ENCODE measurements at regions not wholly inside any gene's neighbourhood (a gene's known extent, or its start where the extent isn't known, plus 50 kb on each side); places are given as distances from the start of the nearest gene placed in this dataset.

DNA sequence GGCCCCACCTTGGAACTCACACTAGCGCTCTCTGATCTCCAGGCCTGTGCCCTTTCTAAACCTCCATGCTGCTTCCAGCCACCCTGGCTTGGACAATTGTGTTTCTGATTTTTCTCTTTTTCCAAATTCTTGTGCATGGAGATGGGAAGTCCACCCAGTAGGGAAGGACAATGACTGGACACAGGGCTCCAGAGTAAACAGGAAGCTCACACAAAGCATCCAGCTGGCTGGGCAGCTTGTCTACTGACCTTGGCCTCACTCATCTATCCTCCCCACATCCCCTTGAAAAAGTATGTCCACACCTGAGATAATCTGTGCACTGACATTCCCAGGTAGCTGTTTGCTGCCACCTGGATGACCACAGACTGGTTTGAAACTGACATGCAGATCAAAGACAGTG lies 331.2 kb upstream of the MAF start:
- no peak for DNase-seq (ENCODE audit: low read depth in 3 of 3)

DNA sequence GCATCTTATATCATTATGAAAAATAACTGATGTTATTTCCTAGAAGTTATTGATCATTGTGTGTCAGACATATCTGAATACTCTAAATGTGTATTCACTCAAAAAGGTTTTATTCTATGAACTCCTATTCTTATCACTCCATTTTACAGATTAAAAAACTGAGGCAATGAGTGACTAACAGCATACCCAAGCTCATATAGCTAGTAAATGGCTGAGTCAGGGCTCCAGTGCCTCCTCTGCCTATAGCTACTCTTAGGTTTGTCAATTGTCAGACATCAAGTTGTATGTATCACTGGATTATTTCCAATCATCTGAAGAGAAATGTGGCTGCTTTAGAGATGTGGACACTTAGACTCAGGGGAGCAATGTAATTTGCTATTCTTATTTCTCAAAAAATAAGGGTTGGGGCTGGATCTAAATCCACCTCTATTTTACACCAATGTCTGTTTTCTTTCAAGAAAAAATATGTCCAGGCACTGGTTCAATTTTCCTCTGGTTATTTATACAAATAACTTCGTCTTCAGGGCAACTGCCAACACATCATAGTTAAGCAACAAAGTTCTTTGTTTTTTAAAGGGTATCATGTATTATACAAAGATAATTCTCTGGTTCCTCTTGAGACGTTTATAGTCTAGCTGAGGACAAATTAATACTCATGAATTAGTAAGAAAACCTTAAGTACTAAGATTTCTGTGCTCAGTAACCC lies 328.9 kb upstream of the MAF start:
- DNase-seq (ENCODE audit: low read depth in 3 of 3) = no peak

DNA sequence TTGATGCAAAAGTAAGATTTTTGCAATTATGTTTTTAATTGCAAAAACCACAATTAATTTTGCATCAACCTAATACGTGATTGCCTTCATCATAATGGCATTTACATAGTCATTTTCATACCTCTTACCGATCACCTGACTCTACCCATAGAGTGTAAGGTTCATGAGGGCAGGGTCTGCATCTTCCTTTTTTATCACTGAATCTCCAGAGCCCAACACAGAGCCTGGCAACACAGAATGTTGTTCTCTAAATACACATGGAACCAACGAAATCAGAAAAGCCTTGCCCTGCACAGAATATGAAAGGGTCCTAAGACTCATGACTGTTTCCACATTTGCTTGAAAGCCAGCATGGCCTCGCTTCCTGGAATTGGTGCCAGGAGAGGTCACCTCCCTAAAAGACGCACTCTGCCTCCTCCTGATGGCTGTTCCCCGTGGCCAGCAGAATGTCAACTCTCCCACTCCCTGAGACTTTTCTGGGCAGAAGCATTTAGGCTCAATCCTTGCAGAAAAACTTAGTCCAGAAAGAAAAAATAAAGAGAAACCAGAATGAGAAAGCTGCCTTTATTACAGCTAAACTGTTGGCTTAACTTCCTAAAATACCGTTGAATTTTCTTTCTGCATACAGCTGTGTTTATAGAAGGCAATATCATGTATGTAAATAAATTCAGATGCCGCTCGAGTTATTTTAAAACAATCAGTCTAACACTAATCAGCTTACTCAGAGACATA lies 327.8 kb upstream of the MAF start:
- no peak for DNase-seq (ENCODE audit: low read depth in 3 of 3)

DNA sequence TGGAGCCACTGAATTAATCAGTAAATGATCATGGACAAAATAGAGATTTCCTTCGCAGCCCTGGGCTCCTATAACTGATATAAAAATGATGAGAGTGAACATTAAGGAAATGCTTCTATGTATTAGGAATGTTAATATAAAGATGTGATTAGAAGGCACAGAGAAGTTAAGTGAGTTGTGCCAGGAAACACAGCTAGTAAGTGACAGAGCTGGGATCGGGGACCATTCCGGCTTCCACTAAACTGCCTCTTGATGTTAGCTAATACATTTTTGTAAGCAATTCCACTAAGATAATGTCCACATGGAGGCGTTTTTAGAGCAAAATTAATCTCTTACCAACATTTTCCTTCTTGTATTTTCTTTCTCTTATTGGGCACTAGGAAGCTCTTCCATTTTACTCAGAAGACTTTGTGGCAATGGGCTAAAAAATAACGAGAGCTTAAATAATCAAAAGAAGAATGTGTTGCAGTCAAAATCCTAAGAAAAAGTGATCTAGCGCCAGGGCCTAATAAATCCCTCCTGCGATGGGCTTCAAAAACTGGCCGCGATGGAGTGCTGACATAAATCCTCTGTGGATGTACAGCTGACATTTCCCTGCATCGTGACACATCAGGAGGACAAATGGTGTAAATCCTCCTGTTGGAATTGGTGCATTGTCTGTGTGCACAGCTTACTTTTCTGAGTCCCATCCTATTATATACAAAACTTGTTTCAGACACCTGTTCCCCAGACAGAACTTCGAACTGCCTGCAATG lies 326.1 kb upstream of the MAF start:
- no peak for DNase-seq (ENCODE audit: low read depth in 3 of 3)

DNA sequence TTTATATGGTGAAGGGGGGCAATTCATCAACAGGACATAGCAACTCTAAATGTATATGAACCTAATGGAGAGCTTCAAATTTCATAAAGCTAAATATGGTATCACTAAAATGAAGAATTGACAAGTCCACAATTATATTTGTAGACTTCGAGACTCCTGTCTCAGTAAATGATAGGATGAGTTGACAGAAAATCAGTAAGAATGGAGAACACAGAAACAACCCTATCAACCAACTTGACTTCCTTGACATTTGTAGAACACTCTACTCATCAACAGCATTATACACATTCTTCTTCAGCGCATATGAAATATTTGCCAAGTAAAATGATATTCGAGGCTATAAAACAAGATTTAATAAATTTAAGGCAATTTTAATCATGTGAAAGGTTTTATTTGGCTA lies 322.9 kb upstream of the MAF start:
- no peak for DNase-seq (ENCODE audit: low read depth in 3 of 3)

DNA sequence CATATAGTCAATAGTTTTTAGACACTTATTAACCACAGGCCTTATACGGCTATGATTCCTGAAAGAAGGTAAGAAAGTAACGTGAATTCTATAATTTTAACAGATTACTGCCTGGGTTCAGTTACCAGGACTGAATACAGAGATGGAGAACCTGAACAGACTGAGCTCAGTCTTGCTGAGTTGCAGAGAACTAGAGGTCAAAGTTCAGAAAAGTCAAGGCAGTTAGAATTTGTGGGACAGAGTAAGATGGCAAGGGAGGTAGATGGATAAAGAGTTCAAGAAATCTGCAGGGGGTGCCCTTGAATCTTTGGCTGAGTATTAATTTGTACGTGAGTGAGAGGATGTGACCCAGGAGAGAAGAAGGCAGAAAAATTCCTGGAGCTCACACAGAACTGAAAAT lies 320.1 kb upstream of the MAF start:
- no peak for DNase-seq (ENCODE audit: low read depth in 3 of 3)

DNA sequence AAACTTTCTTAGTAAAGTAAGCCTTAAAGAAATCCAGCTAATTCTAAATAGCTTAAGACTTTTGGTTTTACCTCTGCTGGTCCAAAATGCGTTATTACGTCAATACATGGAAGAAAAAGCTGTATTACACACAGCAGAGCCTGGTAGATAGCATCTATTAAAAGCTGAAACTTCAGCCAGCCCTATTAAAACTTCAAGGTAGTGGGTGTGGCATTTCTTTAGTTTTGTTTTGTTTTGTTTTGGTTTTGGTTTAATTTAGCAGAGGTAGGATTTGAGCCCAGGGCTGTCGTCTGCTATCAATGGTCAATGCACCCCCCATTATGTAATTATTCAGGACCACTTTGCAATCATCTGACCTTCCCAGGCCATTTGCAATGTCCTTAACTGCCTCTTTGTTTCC lies 318.4 kb upstream of the MAF start:
- no peak for DNase-seq (ENCODE audit: low read depth in 3 of 3)

DNA sequence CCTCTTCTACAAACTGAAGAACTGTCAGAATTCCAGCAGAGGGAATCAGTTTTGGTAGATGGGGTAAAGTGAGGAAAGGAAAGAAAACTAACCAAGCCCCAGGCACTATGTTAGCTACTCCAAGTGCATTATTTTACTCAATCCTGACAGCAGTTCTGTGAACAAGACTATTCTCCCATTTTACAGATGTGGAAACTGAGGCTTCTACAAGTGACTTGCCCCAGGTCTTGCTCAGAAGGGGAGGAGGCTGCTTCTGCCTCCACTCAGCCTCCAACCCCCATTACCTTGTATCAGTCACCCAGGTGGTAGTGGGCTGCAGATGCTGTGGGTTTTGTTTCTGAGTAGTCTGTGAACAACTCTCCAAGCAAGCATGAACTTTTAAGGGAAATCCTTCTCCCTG lies 315.2 kb upstream of the MAF start:
- DNase-seq (ENCODE audit: low read depth in 3 of 3) = no peak

DNA sequence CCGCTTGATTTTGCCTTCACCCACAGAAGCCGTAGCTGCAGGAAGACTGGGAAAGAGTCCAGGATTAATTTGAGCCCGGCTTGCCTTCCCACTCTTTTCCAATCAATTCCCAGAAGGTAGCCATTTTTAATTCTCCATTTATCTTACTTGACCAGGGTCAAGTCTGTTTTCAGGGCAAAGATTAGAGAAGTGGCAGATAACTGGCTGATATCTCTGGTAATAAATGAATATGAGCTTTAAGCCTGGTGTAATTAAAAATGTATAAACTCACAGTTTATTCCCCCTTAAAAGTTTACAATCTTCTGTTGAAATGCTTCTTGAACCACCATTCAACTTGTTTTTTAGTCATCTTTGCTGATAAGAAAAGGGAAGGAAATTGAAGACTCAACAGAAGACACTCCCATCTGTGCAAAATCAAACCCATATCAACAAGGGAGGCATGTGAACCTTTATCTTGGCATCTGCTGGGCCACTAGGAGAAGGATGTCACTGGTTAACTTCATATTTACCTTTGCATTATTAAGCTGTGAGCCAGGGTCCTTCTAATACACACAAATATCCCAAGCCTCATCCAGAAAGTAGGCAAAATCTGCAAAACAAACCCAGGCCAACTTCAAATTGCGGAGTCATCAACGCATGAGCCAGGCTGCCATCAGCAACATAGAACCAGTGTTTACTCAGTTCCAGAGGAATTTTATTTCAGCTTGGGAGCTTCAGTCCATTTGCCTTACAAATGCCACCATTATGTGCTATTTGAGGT lies 314.6 kb upstream of the MAF start:
- no peak for DNase-seq (ENCODE audit: low read depth in 3 of 3)

DNA sequence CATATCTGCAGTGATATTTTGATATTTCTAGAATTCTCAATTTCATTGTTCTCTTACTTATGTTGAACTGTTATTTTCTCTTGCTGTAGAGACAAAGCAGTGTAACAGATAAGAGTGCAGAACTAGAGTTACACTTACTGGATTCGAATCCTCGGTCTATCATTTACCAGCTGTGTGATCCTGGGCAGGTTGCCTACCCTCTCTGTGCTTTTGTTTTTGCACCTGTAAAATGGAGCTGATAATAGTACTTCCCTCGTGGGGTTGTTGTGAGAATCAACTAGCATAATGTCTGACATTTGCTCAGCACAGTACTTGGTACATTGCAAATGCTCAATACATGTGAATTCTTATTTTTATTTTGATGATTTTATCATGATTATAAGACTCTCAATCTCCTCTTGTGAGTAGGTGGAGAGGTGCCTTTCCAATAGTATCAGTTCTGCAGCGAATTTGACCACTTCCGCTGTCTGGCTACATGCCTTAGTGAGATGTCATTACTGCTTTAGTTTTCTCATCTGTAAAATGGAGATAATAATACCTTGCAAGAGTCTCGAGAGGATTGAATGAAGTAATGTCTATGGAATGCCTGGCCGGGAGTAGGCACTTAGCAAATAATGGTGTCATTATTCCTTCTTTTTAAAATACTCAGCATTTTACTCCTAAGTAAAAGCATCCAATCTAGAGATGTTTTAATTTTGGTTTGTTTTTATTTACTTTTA lies 312.2 kb upstream of the MAF start:
- no peak for DNase-seq (ENCODE audit: low read depth in 3 of 3)

DNA sequence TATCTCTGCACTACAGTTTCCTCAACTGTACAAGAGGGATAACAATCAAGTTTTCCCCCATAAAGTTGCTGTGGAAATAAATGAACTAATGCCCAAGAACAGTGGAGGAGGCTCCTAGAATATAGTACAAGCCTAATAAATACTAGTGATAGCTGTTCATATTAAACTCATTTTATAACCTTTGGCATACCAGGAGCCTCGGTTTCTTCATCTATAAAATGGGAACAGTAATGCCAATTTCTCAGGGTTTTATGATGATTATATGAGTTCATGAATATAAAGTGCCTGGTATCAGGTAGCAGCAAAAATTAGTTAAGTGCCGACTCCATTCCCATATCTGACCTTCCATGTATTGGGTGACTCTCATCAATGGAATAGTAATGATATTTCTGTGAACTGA lies 311.1 kb upstream of the MAF start:
- DNase-seq (ENCODE audit: low read depth in 3 of 3) = no peak

DNA sequence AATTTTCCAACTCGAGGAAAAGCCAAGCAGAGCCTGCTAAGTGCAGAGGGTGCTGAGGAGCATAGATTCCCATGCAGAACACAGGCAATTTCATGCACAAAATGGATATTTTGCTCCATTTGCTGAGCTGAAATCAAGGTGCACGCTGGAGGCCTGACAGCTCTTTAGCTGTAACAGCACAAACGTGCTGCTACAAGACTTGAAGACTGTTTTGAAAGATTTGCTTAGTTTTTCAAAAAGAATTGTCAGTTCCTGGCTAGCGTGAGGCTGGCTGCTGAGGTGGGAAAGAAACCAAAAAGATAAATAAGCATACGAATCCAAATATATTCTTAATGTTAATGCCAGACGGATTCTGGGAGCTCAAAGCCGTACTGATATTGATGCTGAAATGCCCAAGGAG lies 309.0 kb upstream of the MAF start:
- no peak for DNase-seq (ENCODE audit: low read depth in 3 of 3)

DNA sequence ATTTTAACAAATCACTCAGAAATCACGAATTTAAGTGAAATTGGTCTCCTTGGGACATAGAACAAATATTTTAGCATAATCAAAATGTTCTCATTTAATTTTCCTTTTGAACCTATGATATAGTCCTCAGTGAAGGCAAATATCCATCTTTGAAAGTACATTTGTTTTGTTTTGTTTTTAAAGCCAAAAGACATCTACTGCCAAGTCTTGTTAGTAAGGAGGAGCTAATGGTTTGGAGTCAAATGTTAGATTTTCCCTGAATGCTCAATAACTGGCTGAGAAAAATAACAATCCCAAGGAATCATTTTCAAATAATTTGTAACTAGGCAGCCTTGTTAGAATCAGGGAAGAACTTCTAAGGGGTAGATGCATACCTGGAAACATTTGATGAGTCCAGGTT lies 302.9 kb upstream of the MAF start:
- DNase-seq (ENCODE audit: low read depth in 3 of 3) = no peak

DNA sequence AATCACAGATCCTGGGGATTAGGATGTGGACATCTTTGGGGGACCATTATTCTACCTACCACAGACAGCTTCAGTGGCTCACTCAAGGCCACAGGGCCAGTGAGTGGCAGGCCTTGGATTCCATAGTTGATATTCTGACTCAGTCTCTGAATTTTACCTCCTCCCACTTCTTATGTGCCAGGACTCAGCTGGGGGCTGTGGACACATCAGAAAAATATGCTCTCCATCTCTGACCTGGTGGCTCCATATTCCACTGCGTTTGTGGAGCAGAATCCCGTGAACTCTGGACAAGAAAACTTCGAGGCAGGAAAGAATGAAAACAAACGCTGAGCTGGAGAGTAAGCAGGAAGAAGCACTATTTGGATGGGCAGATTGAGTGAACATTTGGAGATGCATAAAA lies 301.8 kb upstream of the MAF start:
- DNase-seq (ENCODE audit: low read depth in 3 of 3) = no peak

DNA sequence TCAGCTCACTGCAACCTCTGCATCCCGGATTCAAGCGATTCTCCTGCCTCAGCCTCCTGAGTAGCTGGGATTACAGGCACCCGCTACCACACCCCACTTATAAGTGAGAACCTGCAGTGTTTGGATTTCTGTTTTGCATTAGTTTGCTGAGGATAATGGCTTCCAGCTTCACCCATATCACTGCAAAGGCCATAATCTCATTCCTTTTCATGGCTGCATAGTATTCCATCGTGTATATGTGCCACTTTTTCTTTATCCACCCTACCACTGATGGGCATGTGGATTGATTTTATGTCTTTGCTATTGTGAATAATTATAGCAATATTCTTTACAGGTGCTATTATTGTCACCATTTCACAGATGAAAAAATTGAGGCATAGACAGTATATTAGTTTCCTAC lies 301.0 kb upstream of the MAF start:
- DNase-seq (ENCODE audit: low read depth in 3 of 3) = no peak

DNA sequence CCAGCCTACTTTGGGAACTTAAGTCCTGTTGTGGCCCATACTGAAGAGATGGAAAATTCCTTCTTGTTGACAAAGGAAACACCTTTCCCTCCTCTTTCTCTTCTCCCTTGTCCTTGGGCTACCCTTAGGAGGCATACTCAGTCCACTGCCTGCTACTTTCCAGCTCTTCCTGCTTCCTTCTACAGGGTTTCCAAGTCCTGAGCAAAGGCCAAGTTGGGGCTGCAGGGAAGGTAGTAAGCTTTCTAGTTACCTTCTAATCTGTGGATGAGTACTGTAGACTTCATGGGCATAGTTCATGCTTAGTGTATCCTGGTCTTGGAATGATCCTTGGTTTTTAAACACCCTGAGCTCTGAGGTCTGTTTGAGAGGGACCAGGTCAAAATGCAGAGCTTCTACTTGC lies 299.2 kb upstream of the MAF start:
- no peak for DNase-seq (ENCODE audit: low read depth in 3 of 3)

DNA sequence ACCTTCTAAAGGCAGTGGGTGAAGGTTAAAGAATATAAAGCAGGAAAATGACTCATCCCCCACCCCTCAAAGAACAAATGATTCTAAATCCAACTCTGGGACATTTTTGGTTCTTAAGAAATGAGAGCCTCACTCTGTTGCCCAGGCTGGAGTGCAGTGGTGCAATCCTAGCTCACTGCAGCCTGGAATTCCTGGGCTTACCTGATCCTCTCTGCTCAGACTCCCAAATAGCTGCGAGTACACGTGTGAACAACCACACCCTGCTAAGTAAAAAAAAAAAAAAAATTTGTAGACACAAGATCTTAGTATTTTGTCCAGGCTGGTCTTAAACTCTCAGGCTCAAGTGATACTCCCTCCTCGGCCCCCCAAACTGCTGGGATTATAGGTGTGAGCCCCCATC lies 298.8 kb upstream of the MAF start:
- DNase-seq (ENCODE audit: low read depth in 3 of 3) = no peak

DNA sequence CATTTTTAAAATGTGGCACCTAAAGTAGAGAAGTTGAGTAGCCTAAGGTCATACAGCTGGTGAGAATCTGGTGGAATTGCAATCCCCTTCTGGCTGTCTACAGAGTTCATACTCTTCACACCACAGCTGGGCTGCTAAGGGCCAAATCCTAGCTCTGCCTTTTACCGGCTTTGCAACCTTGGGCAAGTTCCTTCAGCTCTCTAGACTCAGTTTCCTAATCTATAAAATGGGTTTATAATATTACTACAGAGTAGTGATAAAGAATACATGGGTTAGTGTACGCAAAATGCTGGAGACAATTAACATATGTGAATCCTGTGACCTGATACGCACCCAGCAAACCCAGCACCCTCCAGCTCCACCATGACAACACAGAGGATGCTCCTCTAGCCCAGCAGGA lies 298.2 kb upstream of the MAF start:
- DNase-seq (ENCODE audit: low read depth in 3 of 3) = no peak

DNA sequence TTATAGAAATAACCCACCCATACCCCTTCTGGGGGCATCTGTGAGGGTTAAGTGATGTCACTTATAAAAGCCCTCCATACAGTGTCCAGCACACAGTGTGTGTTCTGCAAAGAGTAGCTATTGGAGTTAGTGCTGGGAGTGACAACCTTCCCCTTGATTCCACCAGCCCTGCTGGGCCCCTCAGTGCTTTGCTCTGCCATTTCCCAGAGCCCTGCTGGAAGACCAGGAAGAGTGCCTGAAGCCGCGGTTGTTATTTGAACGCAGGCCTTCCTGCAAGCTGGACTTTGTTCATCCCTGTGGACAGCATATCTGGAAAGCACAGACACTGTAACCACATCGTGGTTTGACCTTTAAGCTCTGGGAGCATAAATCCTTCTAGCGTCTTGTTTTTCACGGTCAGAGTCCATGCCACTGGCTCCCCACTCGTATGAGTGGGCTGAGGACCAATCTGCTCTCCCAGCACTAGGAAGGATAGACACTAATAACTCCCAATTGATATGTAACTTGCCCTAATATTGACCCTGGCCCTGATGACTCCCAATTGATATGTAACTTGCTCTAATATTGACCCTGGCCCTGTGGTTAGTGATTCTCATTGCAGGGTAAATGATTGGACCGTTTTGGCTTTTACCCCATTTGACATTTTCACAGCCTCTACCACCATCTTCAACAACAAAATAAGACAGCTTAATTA lies 297.1 kb upstream of the MAF start:
- DNase-seq (ENCODE audit: low read depth in 3 of 3) = no peak

DNA sequence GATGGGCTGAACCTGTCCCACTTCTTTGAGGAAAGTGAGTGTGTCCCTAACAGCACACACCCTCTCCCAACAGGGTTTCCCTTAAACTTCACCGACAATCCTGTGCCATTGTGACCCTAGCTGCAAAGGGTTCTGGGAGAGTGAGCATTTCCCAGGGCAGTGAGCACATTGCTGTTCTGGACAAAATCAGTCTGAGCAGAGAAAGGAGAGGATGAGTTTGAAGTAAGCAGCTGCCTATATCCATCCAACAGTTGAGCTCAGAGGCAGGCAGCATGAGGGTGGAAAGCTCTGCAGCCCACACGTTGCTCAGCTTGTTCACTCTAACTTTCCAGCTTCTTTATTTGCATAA lies 296.5 kb upstream of the MAF start:
- no peak for DNase-seq (ENCODE audit: low read depth in 3 of 3)

DNA sequence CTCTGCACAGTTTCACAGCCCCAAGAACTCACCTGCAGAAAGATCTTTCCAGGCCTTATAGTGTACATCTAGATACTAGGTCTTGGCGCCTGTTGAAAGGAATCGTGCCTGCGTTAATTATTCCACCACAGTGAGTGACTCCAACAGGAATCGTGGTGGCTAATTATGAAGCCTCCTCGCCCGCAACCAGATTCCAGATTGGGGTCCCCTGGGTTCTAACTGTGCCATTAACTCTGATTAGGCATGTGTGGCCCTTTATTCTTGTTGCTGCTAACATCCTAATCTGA lies 295.3 kb upstream of the MAF start:
- DNase-seq (ENCODE audit: low read depth in 3 of 3) = no peak

Data from stimulated activated CD4-positive, alpha-beta T cell treated with anti-CD3 and anti-CD28 coated beads, TNF-alpha, amount 100 ng/mL, for 48 hours (primary cell).